ENCODE measurements at regions not wholly inside any gene's neighbourhood (a gene's known extent, or its start where the extent isn't known, plus 50 kb on each side); places are given as distances from the start of the nearest gene placed in this dataset.
A peak's percentile ranks its signal among the peaks of the same experiment; 100 is the strongest.

DNA sequence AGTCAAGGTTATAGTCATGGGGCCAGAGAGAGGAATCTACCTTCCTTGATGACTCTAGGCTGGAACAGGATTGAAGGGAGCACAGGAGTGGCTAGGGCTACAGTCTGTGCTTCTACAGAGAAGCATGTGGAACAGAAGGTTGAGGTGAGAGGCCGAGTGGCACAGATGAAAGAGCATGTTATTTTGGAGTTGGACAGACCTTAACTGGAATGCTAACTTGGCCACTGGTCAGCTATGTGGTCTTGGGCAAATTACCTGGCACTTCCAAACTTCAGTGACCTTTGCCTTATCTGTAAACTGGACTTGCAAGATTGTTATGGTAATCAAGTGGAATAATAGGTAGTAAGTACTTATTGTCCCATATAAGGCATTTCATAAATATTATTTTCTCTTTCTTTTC lies 252.7 kb downstream of the KCNRG start:
- H3K4me3 ChIP-seq (ENCODE audit: low read length): no peak overlapping the region
- no peak for DNase-seq (ENCODE audit: low read depth)
- TF ChIP-seq, protein P1, sequence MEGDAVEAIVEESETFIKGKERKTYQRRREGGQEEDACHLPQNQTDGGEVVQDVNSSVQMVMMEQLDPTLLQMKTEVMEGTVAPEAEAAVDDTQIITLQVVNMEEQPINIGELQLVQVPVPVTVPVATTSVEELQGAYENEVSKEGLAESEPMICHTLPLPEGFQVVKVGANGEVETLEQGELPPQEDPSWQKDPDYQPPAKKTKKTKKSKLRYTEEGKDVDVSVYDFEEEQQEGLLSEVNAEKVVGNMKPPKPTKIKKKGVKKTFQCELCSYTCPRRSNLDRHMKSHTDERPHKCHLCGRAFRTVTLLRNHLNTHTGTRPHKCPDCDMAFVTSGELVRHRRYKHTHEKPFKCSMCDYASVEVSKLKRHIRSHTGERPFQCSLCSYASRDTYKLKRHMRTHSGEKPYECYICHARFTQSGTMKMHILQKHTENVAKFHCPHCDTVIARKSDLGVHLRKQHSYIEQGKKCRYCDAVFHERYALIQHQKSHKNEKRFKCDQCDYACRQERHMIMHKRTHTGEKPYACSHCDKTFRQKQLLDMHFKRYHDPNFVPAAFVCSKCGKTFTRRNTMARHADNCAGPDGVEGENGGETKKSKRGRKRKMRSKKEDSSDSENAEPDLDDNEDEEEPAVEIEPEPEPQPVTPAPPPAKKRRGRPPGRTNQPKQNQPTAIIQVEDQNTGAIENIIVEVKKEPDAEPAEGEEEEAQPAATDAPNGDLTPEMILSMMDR (conservative IDR thresholded peaks at IDR 0.05; ENCODE audit: low read depth, low read length): no peak

- H3K4me3 ChIP-seq (ENCODE audit: low read length): no peak overlapping the region
- DNase-seq (ENCODE audit: low read depth): no peak
- TF ChIP-seq, protein P1 (conservative IDR thresholded peaks at IDR 0.05; ENCODE audit: low read depth, low read length): peak; percentile 40
Measured at GRCh38 chr13:50268500-50268899, 253.3 kb downstream of the KCNRG start.

DNA sequence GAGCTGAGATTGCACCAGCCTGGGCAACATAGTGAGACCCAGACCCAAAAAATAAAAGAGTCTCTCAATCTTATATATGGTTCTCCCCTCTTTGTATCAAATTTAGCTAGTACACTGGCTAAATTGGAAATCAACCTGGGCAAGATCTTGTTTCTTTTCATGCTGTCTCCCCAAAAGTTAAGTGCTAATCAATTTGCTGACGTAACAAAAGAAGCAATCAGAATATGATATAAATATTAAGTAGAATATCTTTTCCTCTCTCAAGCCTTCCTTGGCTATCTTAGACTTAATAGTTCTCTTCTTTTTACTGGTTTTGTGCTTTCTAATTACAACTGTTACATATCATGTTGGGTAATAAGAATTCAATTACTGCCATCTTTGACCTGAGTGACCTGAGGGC lies 258.9 kb downstream of the KCNRG start:
- H3K4me3 ChIP-seq (ENCODE audit: low read length): no peak overlapping the region
- no peak for DNase-seq (ENCODE audit: low read depth)
- TF ChIP-seq, protein P1 (conservative IDR thresholded peaks at IDR 0.05; ENCODE audit: low read depth, low read length): no peak

GRCh38 chr13:50275392-50276063 lies 260.3 kb downstream of the KCNRG start:
- no peak for DNase-seq (ENCODE audit: low read depth)
- TF ChIP-seq, protein P1 (conservative IDR thresholded peaks at IDR 0.05; ENCODE audit: low read depth, low read length): no peak
- H3K4me3 ChIP-seq (ENCODE audit: low read length): no peak overlapping the region

- DNase-seq (ENCODE audit: low read depth): no peak
- TF ChIP-seq, protein P1 (conservative IDR thresholded peaks at IDR 0.05; ENCODE audit: low read depth, low read length): no peak
- no peak overlapping the region for H3K4me3 ChIP-seq (ENCODE audit: low read length)
Measured at GRCh38 chr13:50276550-50276949, 261.3 kb downstream of the KCNRG start.

DNA sequence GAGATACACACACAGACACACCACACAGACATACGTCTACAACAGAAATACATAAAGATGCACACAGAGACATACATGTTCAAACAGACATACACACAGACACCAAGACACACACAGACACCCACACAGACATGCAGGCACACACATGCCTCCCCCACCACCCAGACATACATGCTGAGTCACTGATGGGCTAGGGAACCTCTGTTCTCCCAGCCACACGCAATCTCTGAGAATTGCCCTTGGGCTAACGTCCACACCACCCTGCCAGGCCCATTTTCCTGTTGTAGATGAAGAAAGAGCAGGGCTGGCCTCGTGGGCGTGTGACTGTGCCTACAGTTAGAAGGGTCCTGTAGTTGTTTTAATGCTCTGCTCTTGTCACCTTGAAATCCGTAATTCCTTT lies 261.9 kb downstream of the KCNRG start:
- no peak overlapping the region for H3K4me3 ChIP-seq (ENCODE audit: low read length)
- DNase-seq (ENCODE audit: low read depth): no peak
- TF ChIP-seq, protein P1 (conservative IDR thresholded peaks at IDR 0.05; ENCODE audit: low read depth, low read length): no peak

DNA sequence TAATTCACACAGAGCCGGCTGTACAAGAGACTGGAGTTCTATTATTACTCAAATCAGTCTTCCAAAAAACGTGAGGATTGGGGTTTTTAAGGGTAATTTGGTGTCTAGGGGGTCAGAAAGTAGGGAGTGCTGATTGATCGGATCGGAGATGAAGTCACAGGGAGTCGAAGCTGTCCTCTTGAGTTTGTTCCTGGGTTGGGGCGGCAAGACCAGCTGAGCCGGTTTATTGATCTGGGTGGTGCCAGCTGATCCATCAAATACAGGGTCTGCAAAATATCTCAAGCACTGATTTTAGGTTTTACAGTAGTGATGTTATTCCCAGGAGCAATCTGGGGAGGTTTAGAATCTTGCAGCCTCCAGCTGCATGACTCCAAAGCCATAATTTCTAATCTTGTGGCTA lies 262.7 kb downstream of the KCNRG start:
- TF ChIP-seq, protein P1 (conservative IDR thresholded peaks at IDR 0.05; ENCODE audit: low read depth, low read length): no peak
- H3K4me3 ChIP-seq (ENCODE audit: low read length): no peak overlapping the region
- DNase-seq (ENCODE audit: low read depth): no peak
